Skin of body (tissue), 1 donor: ENCODE measurements at regions not wholly inside any gene's neighbourhood (a gene's known extent, or its start where the extent isn't known, plus 50 kb on each side); places are given as distances from the start of the nearest gene placed in this dataset.

ENCODE experiments used
- DNase-seq: peaks from one replicate; lab custom pipeline; 2025; lab: John Stamatoyannopoulos, UW

DNA sequence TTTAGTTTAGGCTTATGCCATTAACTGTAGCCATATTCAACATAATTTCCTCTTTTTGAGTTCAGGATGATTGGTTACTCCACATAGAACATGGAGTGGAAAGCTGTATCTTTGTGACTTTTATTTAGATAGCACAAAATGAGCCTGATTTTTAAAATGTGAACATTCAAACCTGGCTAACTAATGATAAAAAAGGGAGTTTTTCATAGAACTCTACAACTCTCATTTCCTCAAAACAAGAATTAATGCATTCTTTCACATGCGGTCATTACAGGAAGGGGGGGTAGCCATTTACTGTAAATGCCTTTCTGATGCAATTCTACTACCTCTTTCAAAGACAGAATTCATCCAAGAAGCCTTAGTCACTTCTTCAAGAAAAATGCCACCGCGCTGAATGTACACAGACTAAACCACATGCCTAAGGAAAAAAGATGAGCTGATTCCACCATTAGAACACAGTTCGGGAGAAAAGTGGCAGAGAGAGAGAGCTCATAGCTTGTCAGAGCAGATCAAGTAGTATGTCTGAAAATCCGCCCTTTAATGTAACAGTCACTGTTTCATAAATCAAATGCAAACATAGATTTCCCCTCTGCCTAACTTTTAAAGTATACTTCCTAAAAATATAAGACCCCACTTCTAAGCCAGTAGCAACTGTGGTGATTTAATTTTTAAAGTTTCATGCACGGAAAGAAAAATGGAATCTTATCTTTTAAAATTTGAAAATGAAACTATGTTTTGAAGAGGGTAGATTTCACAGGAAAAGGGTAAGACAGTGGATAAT, 226.4 kb upstream of the KLF14 start:
- DNase-seq, result no peak

GRCh38 chr7:130961128-130961601, 227.2 kb upstream of the KLF14 start:
- DNase-seq, result no peak

GRCh38 chr7:130962109-130962508, 228.1 kb upstream of the KLF14 start:
- no peak for DNase-seq

- DNase-seq, result no peak
These were observed 229.3 kb upstream of the KLF14 start for GRCh38 chr7:130963339-130963738.

- no peak for DNase-seq
These were observed 231.5 kb upstream of the KLF14 start for GRCh38 chr7:130965515-130965914.

GRCh38 chr7:130966246-130967009, 232.4 kb upstream of the KLF14 start:
- no peak for DNase-seq

- no peak for DNase-seq
These were observed 236.2 kb upstream of the KLF14 start for GRCh38 chr7:130970196-130970595.

DNA sequence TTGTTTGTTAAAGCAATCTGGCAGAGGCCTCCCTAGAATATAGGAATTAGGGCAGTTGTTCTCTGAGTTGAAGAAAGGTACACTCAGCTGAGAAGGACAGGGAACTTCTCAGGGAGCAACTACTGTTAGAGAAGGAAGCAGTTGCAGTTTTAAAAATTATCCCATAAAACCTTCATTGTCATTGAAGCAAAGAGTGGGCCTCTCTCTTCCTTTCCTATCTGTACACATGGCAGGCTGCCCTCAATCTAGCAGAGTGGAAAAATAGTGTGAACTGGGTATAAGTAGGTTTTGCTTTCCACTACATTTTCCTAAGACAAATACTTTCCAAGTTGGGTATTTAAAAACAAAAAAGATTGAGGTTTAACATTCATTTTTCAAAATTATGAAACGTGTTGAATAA, 236.7 kb upstream of the KLF14 start:
- no peak for DNase-seq

GRCh38 chr7:130971297-130971696, 237.3 kb upstream of the KLF14 start:
- DNase-seq, result no peak

DNA sequence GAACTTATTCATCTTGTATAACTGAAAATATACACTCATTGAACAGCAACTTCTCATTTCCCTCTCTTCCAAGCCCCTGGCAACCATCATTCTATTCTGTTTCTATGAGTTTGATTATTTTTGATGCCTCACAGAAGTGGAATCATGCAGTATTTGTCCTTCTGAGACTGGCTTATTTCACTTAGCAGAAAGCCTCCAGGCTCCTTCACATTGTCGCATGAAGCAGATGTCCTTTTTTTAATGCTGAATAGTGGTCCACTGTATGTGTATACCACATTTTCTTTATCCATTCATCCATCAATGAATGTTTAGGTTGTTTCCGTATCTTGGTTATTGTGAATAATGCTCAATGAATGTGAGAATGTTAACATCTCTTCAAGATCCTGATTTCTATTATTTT, 238.2 kb upstream of the KLF14 start:
- no peak for DNase-seq

GRCh38 chr7:130973637-130974036, 239.6 kb upstream of the KLF14 start:
- no peak for DNase-seq

DNA sequence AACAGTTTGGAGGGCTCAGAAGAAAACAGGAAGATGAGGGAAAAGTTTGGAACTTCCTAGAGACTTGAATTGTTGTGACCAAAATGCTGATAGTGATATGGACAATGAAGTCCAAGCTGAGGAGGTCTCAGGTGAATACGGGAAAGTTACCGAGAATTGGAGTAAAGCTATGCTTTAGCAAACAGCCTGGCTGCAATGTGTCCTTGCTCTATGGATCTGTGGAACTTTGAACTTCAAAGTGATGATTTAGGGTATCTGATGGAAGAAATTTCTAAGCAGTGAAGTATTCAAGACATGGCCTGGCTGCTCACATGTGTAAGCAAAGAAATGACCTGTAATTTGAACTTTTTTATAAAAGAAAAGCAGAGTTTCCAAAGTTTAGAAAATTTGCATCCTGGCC, 240.2 kb upstream of the KLF14 start:
- DNase-seq, result no peak

GRCh38 chr7:130974794-130975193, 240.8 kb upstream of the KLF14 start:
- no peak for DNase-seq

DNA sequence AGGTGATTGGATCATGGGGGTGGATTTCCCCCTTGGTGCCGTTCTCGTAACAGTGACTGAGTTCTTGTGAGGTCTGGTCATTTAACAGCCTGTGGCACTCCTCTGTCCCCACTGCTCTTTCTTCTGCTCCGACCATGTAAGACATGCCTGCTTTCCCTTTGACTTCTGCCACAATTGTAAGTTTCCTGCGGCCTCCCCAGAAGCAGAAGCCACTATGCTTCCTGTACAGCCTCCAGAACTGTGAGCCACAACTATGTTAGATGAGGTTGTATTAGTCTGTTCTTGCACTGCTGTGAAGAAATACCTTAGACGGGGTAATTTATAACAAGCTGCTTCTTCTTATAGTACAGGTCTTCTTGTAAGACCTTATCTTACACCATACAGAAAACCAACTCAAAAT, 241.7 kb upstream of the KLF14 start:
- DNase-seq, result no peak

- no peak for DNase-seq
These were observed 248.2 kb upstream of the KLF14 start for GRCh38 chr7:130982160-130982638.

- DNase-seq, result no peak
These were observed 248.6 kb upstream of the KLF14 start for GRCh38 chr7:130982651-130983050.

- no peak for DNase-seq
These were observed 251.4 kb upstream of the KLF14 start for GRCh38 chr7:130985361-130985760.

GRCh38 chr7:130986261-130986690, 252.3 kb upstream of the KLF14 start:
- DNase-seq, result no peak

DNA sequence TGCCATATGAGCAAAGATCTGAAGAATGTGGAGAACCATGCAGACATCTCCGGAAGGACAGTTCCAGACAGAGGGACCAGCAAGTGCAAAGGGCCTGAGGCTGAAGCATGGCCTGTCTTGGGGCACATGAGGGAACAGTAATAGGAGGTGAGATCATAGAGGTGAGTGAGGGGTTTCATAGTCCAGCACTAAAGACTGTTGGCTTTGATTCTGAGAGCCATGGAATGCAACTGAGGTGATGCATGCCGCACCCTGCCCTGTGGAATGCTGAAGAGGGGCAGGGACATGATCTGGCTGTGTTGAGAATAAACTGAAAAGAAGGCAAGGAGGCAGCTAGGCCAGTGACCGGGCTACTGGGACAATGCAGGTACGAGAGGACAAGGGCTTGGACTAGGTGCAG, 253.1 kb upstream of the KLF14 start:
- DNase-seq, result no peak

DNA sequence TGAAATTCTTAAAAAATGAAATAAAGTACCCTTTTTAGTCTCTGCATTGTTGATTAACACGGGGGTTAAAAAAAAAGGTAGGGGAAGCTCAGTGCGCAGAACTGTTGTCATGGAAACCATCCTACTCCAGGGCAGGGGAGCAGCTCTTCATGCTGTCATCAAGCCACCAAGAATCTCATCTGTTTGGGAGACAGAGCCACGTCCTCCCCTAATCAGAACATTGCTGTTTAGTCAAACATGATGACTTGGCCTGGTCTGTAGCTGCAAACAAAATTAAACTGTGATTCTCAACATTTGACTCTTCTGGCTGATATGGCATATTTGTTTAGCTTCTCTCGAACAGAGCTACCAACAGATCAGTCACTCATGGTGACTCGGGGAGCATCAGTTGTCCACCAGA, 254.4 kb upstream of the KLF14 start:
- no peak for DNase-seq

DNA sequence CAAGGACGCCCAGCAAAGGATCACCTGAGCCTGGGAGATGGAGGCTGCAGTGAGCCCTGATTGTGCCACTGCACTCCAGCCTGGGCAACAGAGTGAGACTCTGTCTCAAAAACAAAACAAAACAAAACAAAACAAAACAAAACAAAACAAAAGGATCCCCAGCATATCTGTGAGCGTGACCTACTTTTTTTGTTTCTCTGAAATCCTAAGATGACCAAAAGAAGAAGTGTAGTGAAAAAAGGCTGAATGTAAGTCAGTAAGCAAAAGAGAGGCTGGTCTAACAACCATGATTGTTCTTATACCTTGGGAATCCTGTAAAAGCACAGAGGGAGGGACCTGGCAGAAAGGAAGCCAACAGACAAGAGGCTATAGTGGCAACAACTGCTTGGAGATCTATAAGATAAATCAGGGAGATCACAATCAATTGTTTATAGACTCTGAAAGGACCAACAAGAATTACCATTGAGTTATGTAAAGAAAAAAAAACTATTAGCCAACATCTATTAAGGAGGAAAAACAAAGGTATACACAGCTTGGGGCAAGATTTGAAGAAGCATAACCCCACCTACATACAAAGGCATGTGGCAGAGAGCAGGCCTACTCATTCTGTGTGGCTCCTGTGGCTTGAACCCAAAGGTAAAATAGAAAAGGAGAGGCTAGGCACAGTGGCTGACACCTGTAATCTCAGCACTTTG, 255.2 kb upstream of the KLF14 start:
- no peak for DNase-seq
